Prostate gland (tissue), 2 donors: ENCODE measurements at regions not wholly inside any gene's neighbourhood (a gene's known extent, or its start where the extent isn't known, plus 50 kb on each side); places are given as distances from the start of the nearest gene placed in this dataset.

Source experiments
- CTCF ChIP-seq, 4 experiments: fragments of 200-600 bp in 2 of 4; fragments of 450-650 bp in 2 of 4; sonication (generic) in 2 of 4; IDR thresholded peaks; 1 replicate in 3 of 4; 2 replicates in 1 of 4; pipeline ENCODE4 v1.5.1; 2016 to 2019; ENCODE audit warnings: antibody characterized with exemption in 4 of 4, mild to moderate bottlenecking in 2 of 4, moderate library complexity in 2 of 4
- POLR2A ChIP-seq: fragments of 450-650 bp; IDR thresholded peaks from one replicate; pipeline ENCODE4 v1.6.1; 2016; ENCODE audit warnings: antibody characterized with exemption, mild to moderate bottlenecking

- TF ChIP-seq CTCF (IDR thresholded peaks at IDR 0.05), result no peak
- TF ChIP-seq POLR2A, result no peak
These were observed 65.2 kb upstream of the EMX2 start for GRCh38 chr10:117477211-117477947.
